DND-41 (cell line): ENCODE measurements at regions not wholly inside any gene's neighbourhood (a gene's known extent, or its start where the extent isn't known, plus 50 kb on each side); places are given as distances from the start of the nearest gene placed in this dataset.

Source experiments
- ATAC-seq: fragments of 200-7000 bp; cut with Tn5 transposase; 3 replicates; pipeline ENCODE4 v1.9.1; 2021; ENCODE audit warnings: low read depth; ENCODE audit not compliant: insufficient read depth
- DNase-seq: peaks from one replicate; pipeline ENCODE4 v3.0.0-alpha.2; 2020
- H2AFZ ChIP-seq: 2 replicates; pipeline ENCODE4 v1.6.0; 2012; ENCODE audit warnings: low read depth, low read length
- H3K27ac ChIP-seq: 2 replicates; pipeline ENCODE4 v1.5.1; 2012; ENCODE audit warnings: low read length, inconsistent platforms
- H3K27me3 ChIP-seq: fragments of 200-600 bp; sonication (generic); 2 replicates; pipeline ENCODE4 v1.6.0; 2012; ENCODE audit warnings: low read length, mild to moderate bottlenecking, inconsistent platforms; ENCODE audit not compliant: insufficient read depth, poor library complexity
- H3K36me3 ChIP-seq: 2 replicates; pipeline ENCODE4 v1.5.1; 2012; ENCODE audit warnings: low read length, inconsistent platforms; ENCODE audit not compliant: insufficient read depth
- H3K4me1 ChIP-seq: 2 replicates; pipeline ENCODE4 v1.5.1; 2012; ENCODE audit warnings: mild to moderate bottlenecking, low read length; ENCODE audit not compliant: insufficient read depth
- H3K4me2 ChIP-seq: 2 replicates; pipeline ENCODE4 v1.6.0; 2012; ENCODE audit warnings: mild to moderate bottlenecking, moderate library complexity, low read length, inconsistent platforms; ENCODE audit not compliant: insufficient read depth
- H3K4me3 ChIP-seq, 2 experiments: fragments of 200-600 bp in 1 of 2; shearing (Covaris generic) in 1 of 2; 2 replicates each; pipeline ENCODE4 v1.5.1; 2012 to 2016; ENCODE audit warnings: inconsistent platforms in 2 of 2, low read length in 2 of 2, mild to moderate bottlenecking in 2 of 2, low read depth in 1 of 2, moderate library complexity in 1 of 2
- H3K79me2 ChIP-seq: 2 replicates; pipeline ENCODE4 v1.6.0; 2012; ENCODE audit warnings: low read length, inconsistent platforms; ENCODE audit not compliant: insufficient read depth
- H3K9ac ChIP-seq: 2 replicates; pipeline ENCODE4 v1.6.0; 2012; ENCODE audit warnings: low read depth, mild to moderate bottlenecking, inconsistent platforms, low read length, moderate library complexity
- H3K9me3 ChIP-seq: 2 replicates; pipeline ENCODE4 v1.5.1; 2012; ENCODE audit warnings: low read length, moderate library complexity, mild to moderate bottlenecking, inconsistent platforms; ENCODE audit not compliant: insufficient read depth, severe bottlenecking
- H4K20me1 ChIP-seq: 2 replicates; pipeline ENCODE4 v1.6.0; 2012; ENCODE audit warnings: low read length; ENCODE audit not compliant: insufficient read depth
- CTCF ChIP-seq: IDR thresholded peaks from 2 replicates; pipeline ENCODE4 v1.5.1; 2012; ENCODE audit warnings: borderline replicate concordance, low read length, moderate library complexity, mild to moderate bottlenecking; ENCODE audit not compliant: poor library complexity, severe bottlenecking; ENCODE audit errors: extremely low read depth
- EZH2 ChIP-seq: IDR thresholded peaks from 3 replicates; pipeline ENCODE4 v1.6.1; 2012; ENCODE audit warnings: borderline replicate concordance, low read depth, mild to moderate bottlenecking, moderate library complexity, low read length, inconsistent platforms; ENCODE audit not compliant: severe bottlenecking

- no peak overlapping the region for H3K4me2 ChIP-seq
- no peaks in the 10 kb centered on the region for H3K27me3 ChIP-seq
- no peaks in the 10 kb centered on the region for H4K20me1 ChIP-seq
- H3K36me3 ChIP-seq, result no peaks in the 10 kb centered on the region
- H3K4me3 ChIP-seq, result no peak overlapping the region
- H3K9ac ChIP-seq, result no peak overlapping the region
- ATAC-seq, result no peak
- H3K4me1 ChIP-seq, result no peaks in the 10 kb centered on the region
- DNase-seq, result no peak
- TF ChIP-seq CTCF, result no peak
- no peak overlapping the region for H3K27ac ChIP-seq
- no peak overlapping the region for H2AFZ ChIP-seq
- H3K9me3 ChIP-seq, result no peaks in the 10 kb centered on the region
- H3K79me2 ChIP-seq, result no peaks in the 10 kb centered on the region
These were observed 187.8 kb downstream of the GLI2 start for GRCh38 chr2:120923426-120923825.

- Histone ChIP-seq H3K79me2 (no peaks in the 10 kb centered on the region), H3K4me2 (no peak overlapping the region), H3K9me3 (no peaks in the 10 kb centered on the region), H3K9ac (no peak overlapping the region), H3K36me3 (no peaks in the 10 kb centered on the region), H3K4me1 (no peaks in the 10 kb centered on the region), H3K27ac (no peak overlapping the region), H3K4me3 (no peak overlapping the region), H4K20me1 (no peaks in the 10 kb centered on the region), H3K27me3 (no peaks in the 10 kb centered on the region), H2AFZ (no peak overlapping the region)
- DNase-seq, result no peak
- no peak for ATAC-seq
- no peak for TF ChIP-seq CTCF
- no peak for TF ChIP-seq EZH2
These were observed 189.3 kb downstream of the GLI2 start for GRCh38 chr2:120924924-120925323.

- H3K9me3 ChIP-seq, result no peaks in the 10 kb centered on the region
- no peaks in the 10 kb centered on the region for H3K4me1 ChIP-seq
- H3K36me3 ChIP-seq, result no peaks in the 10 kb centered on the region
- TF ChIP-seq CTCF (no peak), EZH2 (no peak)
- H2AFZ ChIP-seq, result no peak overlapping the region
- ATAC-seq (no peak), DNase-seq (no peak)
- H3K27me3 ChIP-seq, result no peaks in the 10 kb centered on the region
- no peak overlapping the region for H3K4me2 ChIP-seq
- H3K79me2 ChIP-seq, result no peaks in the 10 kb centered on the region
- no peaks in the 10 kb centered on the region for H4K20me1 ChIP-seq
- H3K9ac ChIP-seq, result no peak overlapping the region
- no peak overlapping the region for H3K27ac ChIP-seq
- no peak overlapping the region for H3K4me3 ChIP-seq
These were observed 191.0 kb downstream of the GLI2 start for GRCh38 chr2:120926463-120927264.

- H3K9ac ChIP-seq, result no peak overlapping the region
- no peaks in the 10 kb centered on the region for H4K20me1 ChIP-seq
- ATAC-seq, result no peak
- H3K4me3 ChIP-seq, result no peak overlapping the region
- H3K27ac ChIP-seq, result no peak overlapping the region
- no peaks in the 10 kb centered on the region for H3K4me1 ChIP-seq
- no peaks in the 10 kb centered on the region for H3K9me3 ChIP-seq
- no peaks in the 10 kb centered on the region for H3K36me3 ChIP-seq
- no peak overlapping the region for H2AFZ ChIP-seq
- TF ChIP-seq CTCF, result no peak
- TF ChIP-seq EZH2, result no peak
- H3K79me2 ChIP-seq, result no peaks in the 10 kb centered on the region
- no peak overlapping the region for H3K4me2 ChIP-seq
- no peak for DNase-seq
- no peaks in the 10 kb centered on the region for H3K27me3 ChIP-seq
These were observed 191.6 kb downstream of the GLI2 start for GRCh38 chr2:120927265-120927628.
